PC-3 (cell line): ENCODE measurements at regions not wholly inside any gene's neighbourhood (a gene's known extent, or its start where the extent isn't known, plus 50 kb on each side); places are given as distances from the start of the nearest gene placed in this dataset.

ENCODE experiments used
- CTCF ChIP-seq: fragments of 300-600 bp; sonication (generic); conservative IDR thresholded peaks from 2 replicates; pipeline ENCODE4 v1.5.1; 2017; ENCODE audit warnings: antibody characterized with exemption, low read depth, mild to moderate bottlenecking, low read length
- EZH2 ChIP-seq: fragments of 300-600 bp; sonication (generic); IDR thresholded peaks from one replicate; pipeline ENCODE4 v1.6.1; 2017; ENCODE audit warnings: antibody characterized with exemption, mild to moderate bottlenecking, low read length; ENCODE audit not compliant: unreplicated experiment
- EZH2phosphoT487 ChIP-seq: fragments of 300-600 bp; sonication (generic); IDR thresholded peaks from 2 replicates; pipeline ENCODE4 v1.6.1; 2018; ENCODE audit warnings: mild to moderate bottlenecking, antibody characterized with exemption, low read length, borderline replicate concordance

- TF ChIP-seq EZH2 (no peak), CTCF (no peak), EZH2phosphoT487 (no peak)
These were observed 1182.8 kb downstream of the FLRT2 start for GRCh38 chr14:86712727-86713126.
